Osteoblast (primary cell): ENCODE measurements at regions not wholly inside any gene's neighbourhood (a gene's known extent, or its start where the extent isn't known, plus 50 kb on each side); places are given as distances from the start of the nearest gene placed in this dataset.

Experiments
- DNase-seq: peaks from one replicate; pipeline ENCODE4 v3.0.0; 2011; ENCODE audit warnings: low spot score, mixed read lengths; ENCODE audit not compliant: insufficient read length; ENCODE audit errors: missing footprints
- H2AFZ ChIP-seq: 2 replicates; pipeline ENCODE4 v1.6.0; 2011; ENCODE audit warnings: mild to moderate bottlenecking, low read length
- H3K27ac ChIP-seq: 2 replicates; pipeline ENCODE4 v1.5.1; 2011; ENCODE audit warnings: mild to moderate bottlenecking, low read depth, low read length, moderate library complexity
- H3K27me3 ChIP-seq: 2 replicates; pipeline ENCODE4 v1.6.0; 2012; ENCODE audit warnings: mild to moderate bottlenecking, control low read depth, inconsistent platforms, low read length, moderate library complexity; ENCODE audit not compliant: insufficient read depth
- H3K36me3 ChIP-seq: 2 replicates; pipeline ENCODE4 v1.5.1; 2011; ENCODE audit warnings: mild to moderate bottlenecking, low read length, control low read depth, moderate library complexity; ENCODE audit not compliant: insufficient read depth
- H3K4me1 ChIP-seq: 2 replicates; pipeline ENCODE4 v1.5.1; 2011; ENCODE audit warnings: mild to moderate bottlenecking, low read length, control low read depth, moderate library complexity; ENCODE audit not compliant: insufficient read depth
- H3K4me2 ChIP-seq: 2 replicates; pipeline ENCODE4 v1.6.0; 2011; ENCODE audit warnings: mild to moderate bottlenecking, low read length; ENCODE audit not compliant: insufficient read depth
- H3K4me3 ChIP-seq: fragments of 200-600 bp; sonication (generic); 3 replicates; pipeline ENCODE4 v1.5.1; 2012; ENCODE audit warnings: mild to moderate bottlenecking, low read length, inconsistent platforms; ENCODE audit not compliant: insufficient read depth
- H3K79me2 ChIP-seq: 2 replicates; pipeline ENCODE4 v1.6.0; 2012; ENCODE audit warnings: mild to moderate bottlenecking, low read length, control low read depth, inconsistent platforms; ENCODE audit not compliant: insufficient read depth
- H3K9me3 ChIP-seq: 2 replicates; pipeline ENCODE4 v1.5.1; 2011; ENCODE audit warnings: low read depth, low read length, control low read depth
- H4K20me1 ChIP-seq: 2 replicates; pipeline ENCODE4 v1.6.0; 2012; ENCODE audit warnings: mild to moderate bottlenecking, low read length, control low read depth; ENCODE audit not compliant: insufficient read depth
- TF ChIP-seq, protein P1 (sequence below): IDR thresholded peaks from 2 replicates; pipeline ENCODE4 v1.5.1; 2011; ENCODE audit warnings: mild to moderate bottlenecking, low read depth, low read length, moderate library complexity; ENCODE audit errors: extremely low read depth

DNA sequence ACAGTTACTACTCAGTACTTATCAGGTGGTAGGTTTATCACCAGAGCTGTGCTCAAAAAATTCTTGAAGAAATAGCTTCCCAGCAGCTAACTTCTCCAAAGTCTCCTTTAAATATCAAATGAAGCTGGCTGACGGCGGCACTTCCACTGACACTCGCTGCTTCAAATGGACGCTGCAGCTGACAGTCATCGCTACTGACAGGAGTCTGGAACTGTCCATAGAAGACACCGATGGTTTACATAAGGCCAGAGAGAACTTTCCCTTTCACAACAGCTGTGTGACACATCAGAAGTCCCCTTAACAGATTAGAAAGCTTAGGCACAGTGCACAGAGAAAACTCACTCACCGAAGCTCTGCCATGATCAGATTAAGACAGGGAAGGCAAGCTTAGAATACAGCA is 270.2 kb downstream of the SHOX2 start:
- H3K9me3 ChIP-seq = no peaks in the 10 kb centered on the region
- H3K4me2 ChIP-seq = peak overlapping the region; percentile 8
- peaks cover 8% of the 10 kb centered on the region for H3K4me1 ChIP-seq
- H4K20me1 ChIP-seq = no peaks in the 10 kb centered on the region
- H3K27ac ChIP-seq = no peak overlapping the region
- H3K4me3 ChIP-seq = no peak overlapping the region
- peak overlapping the region; percentile 32 for H2AFZ ChIP-seq
- no peaks in the 10 kb centered on the region for H3K79me2 ChIP-seq
- no peak for DNase-seq
- H3K27me3 ChIP-seq = no peaks in the 10 kb centered on the region
- no peaks in the 10 kb centered on the region for H3K36me3 ChIP-seq
- TF ChIP-seq, protein P1, sequence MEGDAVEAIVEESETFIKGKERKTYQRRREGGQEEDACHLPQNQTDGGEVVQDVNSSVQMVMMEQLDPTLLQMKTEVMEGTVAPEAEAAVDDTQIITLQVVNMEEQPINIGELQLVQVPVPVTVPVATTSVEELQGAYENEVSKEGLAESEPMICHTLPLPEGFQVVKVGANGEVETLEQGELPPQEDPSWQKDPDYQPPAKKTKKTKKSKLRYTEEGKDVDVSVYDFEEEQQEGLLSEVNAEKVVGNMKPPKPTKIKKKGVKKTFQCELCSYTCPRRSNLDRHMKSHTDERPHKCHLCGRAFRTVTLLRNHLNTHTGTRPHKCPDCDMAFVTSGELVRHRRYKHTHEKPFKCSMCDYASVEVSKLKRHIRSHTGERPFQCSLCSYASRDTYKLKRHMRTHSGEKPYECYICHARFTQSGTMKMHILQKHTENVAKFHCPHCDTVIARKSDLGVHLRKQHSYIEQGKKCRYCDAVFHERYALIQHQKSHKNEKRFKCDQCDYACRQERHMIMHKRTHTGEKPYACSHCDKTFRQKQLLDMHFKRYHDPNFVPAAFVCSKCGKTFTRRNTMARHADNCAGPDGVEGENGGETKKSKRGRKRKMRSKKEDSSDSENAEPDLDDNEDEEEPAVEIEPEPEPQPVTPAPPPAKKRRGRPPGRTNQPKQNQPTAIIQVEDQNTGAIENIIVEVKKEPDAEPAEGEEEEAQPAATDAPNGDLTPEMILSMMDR = no peak

DNA sequence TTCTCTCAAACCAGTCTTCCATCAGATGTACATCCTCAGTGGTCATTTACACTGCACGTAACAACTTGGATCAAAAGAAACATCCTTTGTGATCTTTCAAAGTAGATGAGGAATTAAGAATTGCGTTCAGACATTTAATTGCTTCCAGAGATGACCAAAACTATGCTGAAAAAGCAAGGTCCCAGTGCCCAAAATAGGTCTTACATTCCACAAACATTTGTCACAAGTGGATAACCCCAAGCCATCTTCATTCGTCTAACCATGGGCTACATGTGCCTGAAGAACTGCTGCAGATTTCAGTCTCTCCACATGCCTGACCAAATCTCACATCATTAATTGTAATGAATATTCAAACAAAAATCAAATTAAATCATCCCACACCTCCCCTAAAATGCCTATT is 273.6 kb downstream of the SHOX2 start:
- Histone ChIP-seq H3K4me1 (peaks cover 8% of the 10 kb centered on the region), H3K27me3 (no peaks in the 10 kb centered on the region), H3K9me3 (no peaks in the 10 kb centered on the region), H3K4me2 (no peak overlapping the region), H4K20me1 (no peaks in the 10 kb centered on the region), H2AFZ (peak overlapping the region; percentile 18), H3K27ac (no peak overlapping the region), H3K79me2 (no peaks in the 10 kb centered on the region), H3K36me3 (no peaks in the 10 kb centered on the region), H3K4me3 (no peak overlapping the region)
- no peak for DNase-seq
- TF ChIP-seq, protein P1 = no peak

DNA sequence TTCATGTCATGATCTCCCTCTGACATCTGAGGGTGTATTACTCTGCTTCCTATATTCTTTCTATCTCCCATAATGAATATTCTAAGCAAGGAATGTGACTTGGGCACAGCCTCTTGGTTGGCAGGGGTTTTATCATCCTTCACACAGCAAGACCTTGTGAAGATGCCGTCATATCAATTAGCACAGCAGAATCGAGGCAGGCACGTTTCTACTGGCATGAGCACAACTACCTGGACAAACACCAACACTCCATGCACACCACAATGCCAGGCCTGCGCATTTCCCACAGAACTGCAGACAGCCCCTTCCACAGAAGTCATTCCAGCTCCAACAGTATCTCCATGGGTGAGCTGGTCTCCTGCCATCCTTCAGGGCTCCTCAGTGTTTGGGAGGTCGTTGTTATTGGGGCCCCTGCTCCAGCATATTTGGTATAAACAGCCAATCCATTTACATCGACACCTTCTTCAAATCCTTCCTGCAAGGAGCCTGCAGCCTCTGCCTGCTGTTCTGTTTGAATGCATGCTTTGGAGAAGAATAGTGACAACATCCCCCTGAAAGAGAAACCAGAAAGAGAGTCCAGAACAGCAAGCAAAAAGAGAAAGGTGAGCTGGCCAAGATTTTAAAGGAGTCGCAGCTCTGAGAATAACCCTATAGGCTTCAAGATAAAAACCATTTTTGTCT is 275.5 kb downstream of the SHOX2 start:
- Histone ChIP-seq H3K36me3 (no peaks in the 10 kb centered on the region), H4K20me1 (no peaks in the 10 kb centered on the region), H3K9me3 (no peaks in the 10 kb centered on the region), H3K27ac (no peak overlapping the region), H3K27me3 (no peaks in the 10 kb centered on the region), H3K79me2 (no peaks in the 10 kb centered on the region), H3K4me2 (peak overlapping the region; percentile 23), H3K4me1 (peaks cover 8% of the 10 kb centered on the region), H3K4me3 (no peak overlapping the region), H2AFZ (peak overlapping the region; percentile 54)
- no peak for DNase-seq
- TF ChIP-seq, protein P1 = no peak

GRCh38 chr3:157829786-157830185 is 276.4 kb downstream of the SHOX2 start:
- Histone ChIP-seq H3K4me2 (no peak overlapping the region), H3K27me3 (no peaks in the 10 kb centered on the region), H3K9me3 (no peaks in the 10 kb centered on the region), H3K27ac (no peak overlapping the region), H3K4me1 (peaks cover 8% of the 10 kb centered on the region), H3K36me3 (no peaks in the 10 kb centered on the region), H2AFZ (no peak overlapping the region), H3K79me2 (no peaks in the 10 kb centered on the region), H4K20me1 (no peaks in the 10 kb centered on the region), H3K4me3 (no peak overlapping the region)
- no peak for DNase-seq
- TF ChIP-seq, protein P1 = no peak
